H1 (cell line): ENCODE measurements at regions not wholly inside any gene's neighbourhood (a gene's known extent, or its start where the extent isn't known, plus 50 kb on each side); places are given as distances from the start of the nearest gene placed in this dataset.

Experiments
- CTCF ChIA-PET: fragments of 300-600 bp; sonication (Branson Sonifier 250); formaldehyde crosslinking; loops from one replicate; lab custom pipeline; 2021; ENCODE audit not compliant: partially characterized antibody; lab: Charles Lee
- POLR2A ChIA-PET: fragments of 300-600 bp; sonication (Branson Sonifier 250); formaldehyde crosslinking; loops from one replicate; lab custom pipeline; 2021; ENCODE audit warnings: inconsistent platforms; ENCODE audit not compliant: partially characterized antibody; lab: Charles Lee
- DNase-seq, 2 experiments: peaks; one replicate each; pipeline versions ENCODE4 v3.0.0 to v3.0.0-alpha.2; 2010 to 2022; ENCODE audit warnings: low spot score in 2 of 2, low read depth in 1 of 2, mixed read lengths in 1 of 2
- FAIRE-seq: peaks from 2 replicates; lab custom pipeline; 2011; peaks lifted over from hg19 to GRCh38; lab: Jason Lieb, UNC
- H2AFZ ChIP-seq: 2 replicates; pipeline ENCODE4 v1.8.1; 2012; ENCODE audit warnings: low read length, inconsistent platforms
- H2AK5ac ChIP-seq: 2 replicates; pipeline ENCODE4 v1.6.1; 2013; ENCODE audit warnings: low read depth, low read length
- H2BK120ac ChIP-seq: replicated peaks from 2 replicates; pipeline ENCODE3; 2013; ENCODE audit warnings: low read depth, low read length, inconsistent platforms
- H2BK12ac ChIP-seq: 2 replicates; pipeline ENCODE4 v1.6.1; 2013; ENCODE audit warnings: low read depth, low read length
- H2BK15ac ChIP-seq: 2 replicates; pipeline ENCODE4 v1.6.1; 2013; ENCODE audit warnings: low read length
- H2BK20ac ChIP-seq: 2 replicates; pipeline ENCODE4 v1.6.1; 2013; ENCODE audit warnings: low read length
- H2BK5ac ChIP-seq: 2 replicates; pipeline ENCODE4 v1.6.1; 2013; ENCODE audit warnings: low read depth, low read length
- H3K14ac ChIP-seq: 2 replicates; pipeline ENCODE4 v1.6.1; 2013; ENCODE audit warnings: inconsistent platforms; ENCODE audit not compliant: insufficient read length
- H3K18ac ChIP-seq: 2 replicates; pipeline ENCODE4 v1.6.1; 2013; ENCODE audit warnings: low read length; ENCODE audit errors: extremely low read depth
- H3K23ac ChIP-seq: 2 replicates; pipeline ENCODE4 v1.6.1; 2013; ENCODE audit warnings: inconsistent platforms; ENCODE audit not compliant: insufficient read length
- H3K23me2 ChIP-seq: 2 replicates; pipeline ENCODE4 v1.6.1; 2013; ENCODE audit warnings: low read depth, low read length
- H3K27ac ChIP-seq: 2 replicates; pipeline ENCODE4 v1.6.1; 2011; ENCODE audit warnings: low read depth, low read length, inconsistent platforms
- H3K27me3 ChIP-seq, 4 experiments: replicated peaks in 1 of 4; 1 replicate in 1 of 4; 2 replicates in 3 of 4; pipeline versions ENCODE4 v1.6.1 to v1.8.1; 2011 to 2013; ENCODE audit warnings: low read length in 3 of 4, mild to moderate bottlenecking in 3 of 4, inconsistent platforms in 2 of 4, mixed read lengths in 2 of 4, moderate library complexity in 1 of 4; ENCODE audit not compliant: control insufficient read depth in 3 of 4, insufficient read depth in 3 of 4; ENCODE audit errors: extremely low read depth in 1 of 4
- H3K36me3 ChIP-seq, 4 experiments: 2 replicates each; pipeline versions ENCODE4 v1.6.1 to v1.8.1; 2011 to 2013; ENCODE audit warnings: mild to moderate bottlenecking in 4 of 4, low read length in 3 of 4, moderate library complexity in 2 of 4, control low read depth in 1 of 4, inconsistent platforms in 1 of 4; ENCODE audit not compliant: insufficient read depth in 4 of 4, control insufficient read depth in 2 of 4
- H3K4ac ChIP-seq: replicated peaks from 2 replicates; pipeline ENCODE3; 2013; ENCODE audit warnings: low read length, low read depth, mixed read lengths, inconsistent platforms; ENCODE audit not compliant: insufficient read length
- H3K4me1 ChIP-seq, 4 experiments: replicated peaks in 1 of 4; 1 replicate in 1 of 4; 2 replicates in 3 of 4; pipeline versions ENCODE4 v1.6.1 to v1.8.1; 2011 to 2013; ENCODE audit warnings: low read length in 3 of 4, inconsistent platforms in 2 of 4, mixed read lengths in 1 of 4; ENCODE audit not compliant: insufficient read depth in 4 of 4, control insufficient read depth in 3 of 4
- H3K4me2 ChIP-seq, 2 experiments: 2 replicates each; pipeline versions ENCODE4 v1.6.1 to v1.8.1; 2011 to 2013; ENCODE audit warnings: low read depth in 2 of 2, low read length in 2 of 2, control low read depth in 1 of 2, inconsistent platforms in 1 of 2, mild to moderate bottlenecking in 1 of 2; ENCODE audit not compliant: insufficient read depth in 1 of 2
- H3K4me3 ChIP-seq, 4 experiments: fragments of 200-600, 300-600 bp in 1 of 4; sonication (generic), shearing (Covaris generic), sonication (Bioruptor Twin) in 1 of 4; 2 replicates each; pipeline versions ENCODE4 v1.5.1 to v1.8.1; 2011 to 2016; ENCODE audit warnings: low read length in 4 of 4, low read depth in 3 of 4, control low read depth in 2 of 4, inconsistent platforms in 2 of 4, mild to moderate bottlenecking in 2 of 4, mixed read lengths in 1 of 4, moderate library complexity in 1 of 4; ENCODE audit not compliant: insufficient read depth in 2 of 4; ENCODE audit errors: extremely low read depth in 1 of 4
- H3K56ac ChIP-seq: replicated peaks from 2 replicates; pipeline ENCODE3; 2013; ENCODE audit warnings: low read depth, mild to moderate bottlenecking, mixed read lengths, low read length, inconsistent platforms; ENCODE audit not compliant: insufficient read length
- H3K79me1 ChIP-seq: 2 replicates; pipeline ENCODE4 v1.6.1; 2013; ENCODE audit warnings: low read depth, low read length, control low read depth
- H3K79me2 ChIP-seq, 2 experiments: 2 replicates each; pipeline versions ENCODE4 v1.6.1 to v1.8.1; 2012 to 2013; ENCODE audit warnings: low read length in 2 of 2, mild to moderate bottlenecking in 2 of 2, inconsistent platforms in 1 of 2; ENCODE audit not compliant: insufficient read depth in 2 of 2, control insufficient read depth in 1 of 2
- H3K9ac ChIP-seq, 4 experiments: replicated peaks in 1 of 4; 1 replicate in 1 of 4; 2 replicates in 3 of 4; pipeline versions ENCODE4 v1.6.1 to v1.8.1; 2011 to 2013; ENCODE audit warnings: low read depth in 3 of 4, low read length in 3 of 4, control low read depth in 2 of 4, mild to moderate bottlenecking in 2 of 4, moderate library complexity in 2 of 4, inconsistent platforms in 1 of 4; ENCODE audit errors: extremely low read depth in 1 of 4
- H3K9me3 ChIP-seq, 2 experiments: 2 replicates each; pipeline versions ENCODE4 v1.6.1 to v1.8.1; 2012 to 2013; ENCODE audit warnings: mild to moderate bottlenecking in 2 of 2, moderate library complexity in 2 of 2, control low read depth in 1 of 2, inconsistent platforms in 1 of 2, low read depth in 1 of 2, low read length in 1 of 2, mixed read lengths in 1 of 2; ENCODE audit not compliant: insufficient read depth in 2 of 2
- H4K20me1 ChIP-seq, 2 experiments: replicated peaks in 1 of 2; 2 replicates each; pipeline versions ENCODE3 to v1.8.1; 2011 to 2013; ENCODE audit warnings: inconsistent platforms in 2 of 2, low read length in 2 of 2, mild to moderate bottlenecking in 1 of 2; ENCODE audit not compliant: insufficient read depth in 2 of 2, control insufficient read depth in 1 of 2
- H4K5ac ChIP-seq: 2 replicates; pipeline ENCODE4 v1.6.1; 2013; ENCODE audit warnings: low read length, low read depth, mixed read lengths, inconsistent platforms; ENCODE audit not compliant: insufficient read length
- H4K8ac ChIP-seq: 2 replicates; pipeline ENCODE4 v1.8.0; 2013; ENCODE audit warnings: mild to moderate bottlenecking, moderate library complexity, low read length, inconsistent platforms; ENCODE audit not compliant: insufficient read depth; ENCODE audit errors: extremely low read depth
- H4K91ac ChIP-seq: replicated peaks from 2 replicates; pipeline ENCODE3; 2013; ENCODE audit warnings: low read length, mixed read lengths, inconsistent platforms; ENCODE audit not compliant: insufficient read length
- CEBPB ChIP-seq: IDR thresholded peaks from 2 replicates; pipeline ENCODE4 v1.6.1; 2012; ENCODE audit warnings: low read depth, low read length
- CHD2 ChIP-seq: IDR thresholded peaks from 2 replicates; pipeline ENCODE4 v1.6.1; 2012; ENCODE audit warnings: low read length, improper control_type of control experiment
- CTCF ChIP-seq, 3 experiments: IDR thresholded peaks; 1 replicate in 2 of 3; 2 replicates in 1 of 3; pipeline versions ENCODE4 v1.5.1 to v1.6.1; 2011; ENCODE audit warnings: low read length in 3 of 3, mild to moderate bottlenecking in 3 of 3, inconsistent platforms in 2 of 3, low read depth in 1 of 3, moderate library complexity in 1 of 3; ENCODE audit not compliant: insufficient read depth in 1 of 3; ENCODE audit errors: control extremely low read depth in 1 of 3
- KDM4A ChIP-seq: IDR thresholded peaks from one replicate; pipeline ENCODE4 v1.7.1; 2012; ENCODE audit warnings: low read depth, mild to moderate bottlenecking, moderate library complexity, low read length, inconsistent platforms; ENCODE audit not compliant: severe bottlenecking
- NANOG ChIP-seq: IDR thresholded peaks from 2 replicates; pipeline ENCODE4 v1.6.1; 2011; ENCODE audit warnings: low read length, low read depth, mild to moderate bottlenecking, inconsistent platforms; ENCODE audit not compliant: insufficient read depth, poor library complexity, severe bottlenecking
- NRF1 ChIP-seq: IDR thresholded peaks from 2 replicates; pipeline ENCODE4 v1.6.1; 2011; ENCODE audit warnings: mild to moderate bottlenecking, low read depth, low read length, improper control_type of control experiment
- RFX5 ChIP-seq: IDR thresholded peaks from 2 replicates; pipeline ENCODE4 v1.6.1; 2011; ENCODE audit warnings: low read depth, low read length, improper control_type of control experiment, borderline replicate concordance
- SIRT6 ChIP-seq: IDR thresholded peaks from one replicate; pipeline ENCODE4 v1.7.1; 2012; ENCODE audit warnings: low read length, inconsistent platforms
- SP1 ChIP-seq: IDR thresholded peaks from 2 replicates; pipeline ENCODE4 v1.6.1; 2011; ENCODE audit warnings: low read depth, low read length
- SP4 ChIP-seq: IDR thresholded peaks from 2 replicates; pipeline ENCODE4 v1.6.1; 2012; ENCODE audit warnings: low read length, inconsistent platforms
- WGBS, 2 experiments: shearing (Covaris generic) in 1 of 2; methylation state at CpG; one replicate each; pipeline versions ENCODE4 v1.1.6 to v1.1.7; 2013 to 2015; ENCODE audit warnings: low lambda C conversion rate in 2 of 2, mixed read lengths in 2 of 2, inconsistent platforms in 1 of 2, low coverage in 1 of 2, missing lambda C conversion rate in 1 of 2; ENCODE audit not compliant: insufficient replicate concordance in 2 of 2, insufficient coverage in 1 of 2, insufficient read length in 1 of 2; ENCODE audit errors: extremely low coverage in 1 of 2, missing lambda C conversion rate in 1 of 2; 5-methylcytosine and 5-hydroxymethylcytosine counted together

- Histone ChIP-seq H4K8ac (no peak overlapping the region), H2BK12ac (no peak overlapping the region), H2BK15ac (no peak overlapping the region), H3K4me3 (no peak overlapping the region), H3K4me2 (no peak overlapping the region), H2BK5ac (no peak overlapping the region), H3K4me1 (no peaks in the 10 kb centered on the region), H2BK120ac (no peak overlapping the region), H3K79me2 (no peaks in the 10 kb centered on the region), H3K79me1 (no peaks in the 10 kb centered on the region), H3K9me3 (no peaks in the 10 kb centered on the region), H3K56ac (no peak overlapping the region), H3K23me2 (peaks cover 5% of the 10 kb centered on the region; the same call in 1 of the 2 replicates), H4K20me1 (peaks cover 0 to 4% of the 10 kb centered on the region in 2 experiments), H3K4ac (no peak overlapping the region), H3K27me3 (no peaks in the 10 kb centered on the region), H3K9ac (no peak overlapping the region), H3K27ac (no peak overlapping the region), H4K5ac (no peak overlapping the region), H4K91ac (no peak overlapping the region), H3K18ac (no peak overlapping the region), H2BK20ac (no peak overlapping the region), H3K36me3 (no peaks in the 10 kb centered on the region), H3K14ac (no peak overlapping the region), H2AK5ac (no peak overlapping the region), H2AFZ (no peak overlapping the region), H3K23ac (no peak overlapping the region)
- no peak for TF ChIP-seq RFX5
- no peak for TF ChIP-seq SIRT6
- TF ChIP-seq NANOG, result no peak
- no peak for TF ChIP-seq CTCF (IDR thresholded peaks at IDR 0.05; ENCODE audit: control extremely low read depth in 1 of 3, insufficient read depth in 1 of 3, low read depth in 1 of 3, low read length in 3 of 3)
- TF ChIP-seq KDM4A, result no peak
- TF ChIP-seq SP4, result no peak
- no peak for TF ChIP-seq CEBPB
- no peak for TF ChIP-seq CHD2
- no peak for TF ChIP-seq SP1
- TF ChIP-seq NRF1, result no peak
- FAIRE-seq, result no peak
- CTCF ChIA-PET, result interaction anchor here (0.6 kb wide), 1 partner anchor 848 kb away, joined by 3 read pairs; no protein-coding TSS in a partner anchor
- WGBS, 2 experiments, result 93% methylated on average over 4 of the region's 4 CpGs; no CpG with 5 or more reads in 1 of the 2 experiments
- POLR2A ChIA-PET, result no interaction called here
- DNase-seq, result no peak
Measured at GRCh38 chr14:86885280-86885679, 1107.7 kb downstream of the GALC start.
